ENCODE measurements at regions not wholly inside any gene's neighbourhood (a gene's known extent, or its start where the extent isn't known, plus 50 kb on each side); places are given as distances from the start of the nearest gene placed in this dataset.
"Not testable (repeated sequence)": the region's sequence is repeated elsewhere in the genome, so short reads cannot be mapped to it uniquely, and the experiment has no call there.

GRCh38 chr7:29619111-29619510 is 55.5 kb downstream of the PRR15 start:
- no peak for DNase-seq (ENCODE audit: low read depth)

- no peak for DNase-seq (ENCODE audit: low read depth)
These were observed 56.4 kb downstream of the PRR15 start for GRCh38 chr7:29619848-29620555.

- DNase-seq (ENCODE audit: low read depth) = no peak
These were observed 56.9 kb downstream of the PRR15 start for GRCh38 chr7:29620556-29620930.

- DNase-seq (ENCODE audit: low read depth) = no peak
These were observed 59.0 kb downstream of the PRR15 start for GRCh38 chr7:29622335-29623265.

GRCh38 chr7:29623973-29624372 is 60.3 kb downstream of the PRR15 start:
- DNase-seq (ENCODE audit: low read depth) = no peak

GRCh38 chr7:29626730-29627129 is 63.1 kb downstream of the PRR15 start:
- no peak for DNase-seq (ENCODE audit: low read depth)

GRCh38 chr7:29627631-29628030 is 64.0 kb downstream of the PRR15 start:
- no peak for DNase-seq (ENCODE audit: low read depth)

GRCh38 chr7:29629507-29629906 is 65.9 kb downstream of the PRR15 start:
- DNase-seq (ENCODE audit: low read depth) = no peak

GRCh38 chr7:29635067-29636008 is 71.7 kb downstream of the PRR15 start:
- not testable (repeated sequence) for DNase-seq (ENCODE audit: low read depth)

- DNase-seq (ENCODE audit: low read depth) = no peak
These were observed 72.3 kb downstream of the PRR15 start for GRCh38 chr7:29636009-29636351.

- DNase-seq (ENCODE audit: low read depth) = no peak
These were observed 73.7 kb downstream of the PRR15 start for GRCh38 chr7:29637374-29637773.

- not testable (repeated sequence) for DNase-seq (ENCODE audit: low read depth)
These were observed 75.2 kb downstream of the PRR15 start for GRCh38 chr7:29638841-29639240.

- DNase-seq (ENCODE audit: low read depth) = no peak
These were observed 75.8 kb downstream of the PRR15 start for GRCh38 chr7:29639386-29639785.

- DNase-seq (ENCODE audit: low read depth) = no peak
These were observed 76.4 kb downstream of the PRR15 start for GRCh38 chr7:29639886-29640595.

- DNase-seq (ENCODE audit: low read depth) = no peak
These were observed 78.0 kb downstream of the PRR15 start for GRCh38 chr7:29641651-29642050.

- no peak for DNase-seq (ENCODE audit: low read depth)
These were observed 79.0 kb downstream of the PRR15 start for GRCh38 chr7:29642494-29643155.

- not testable (repeated sequence) for DNase-seq (ENCODE audit: low read depth)
These were observed 82.5 kb downstream of the PRR15 start for GRCh38 chr7:29646116-29646515.

GRCh38 chr7:29647020-29647654 is 83.5 kb downstream of the PRR15 start:
- DNase-seq (ENCODE audit: low read depth) = no peak

GRCh38 chr7:29647691-29648210 is 84.1 kb downstream of the PRR15 start:
- DNase-seq (ENCODE audit: low read depth) = not testable (repeated sequence)

GRCh38 chr7:29649028-29649716 is 85.5 kb downstream of the PRR15 start:
- no peak for DNase-seq (ENCODE audit: low read depth)

Measured in stimulated activated CD8-positive, alpha-beta memory T cell treated with anti-CD3 and anti-CD28 coated beads, Interleukin-12 subunit alpha, Interleukin-12 subunit beta, amount 100 ng/mL, for 4 hours (primary cell).